HCT116 (cell line): ENCODE measurements at regions not wholly inside any gene's neighbourhood (a gene's known extent, or its start where the extent isn't known, plus 50 kb on each side); places are given as distances from the start of the nearest gene placed in this dataset.

Experiments
- ATAC-seq: fragments of 200-7000 bp; cut with Tn5 transposase; 2 replicates; pipeline ENCODE4 v1.9.1; 2020; ENCODE audit warnings: mild to moderate bottlenecking, moderate library complexity
- BruUV-seq: library from RNA; stranded (reverse); fragments of 400-500 nt; replicated peaks from 2 replicates; lab custom pipeline; 2021; lab: Mats Ljungman, UMichigan
- CTCF ChIA-PET: fragments of 300-600 bp; sonication (Branson Sonifier 250); formaldehyde crosslinking; loops from one replicate; lab custom pipeline; 2021; ENCODE audit warnings: antibody characterized with exemption; lab: Charles Lee
- POLR2A ChIA-PET: fragments of 300-600, 350-600 bp; sonication (Branson Sonifier 250); formaldehyde crosslinking; loops from one replicate; lab custom pipeline; 2021; ENCODE audit warnings: antibody characterized with exemption; lab: Charles Lee
- RAD21 ChIA-PET, 2 experiments: fragments of 300-600 bp; sonication (Branson Sonifier 250); formaldehyde crosslinking; loops; one replicate each; lab custom pipeline; 2023; ENCODE audit warnings: low total read pairs in 2 of 2; ENCODE audit not compliant: uncharacterized antibody in 2 of 2, unreplicated experiment in 2 of 2, low non-redundant PET in 1 of 2; lab: Charles Lee
- DNase-seq: peaks from one replicate; pipeline ENCODE4 v3.0.0-alpha.2; 2010; ENCODE audit warnings: low read depth, low spot score
- H2AFZ ChIP-seq: fragments of 200-600 bp; shearing (Covaris generic), sonication (generic); 2 replicates; pipeline ENCODE4 v1.6.1; 2017; ENCODE audit warnings: low read depth, mixed run types, mixed read lengths, antibody characterized with exemption, low read length; ENCODE audit not compliant: poor library complexity, severe bottlenecking
- H3K27ac ChIP-seq: 2 replicates; pipeline ENCODE4 v1.5.1; 2012; ENCODE audit warnings: low read depth, low read length
- H3K27me3 ChIP-seq: fragments of 200-600 bp; sonication (generic); 2 replicates; pipeline ENCODE4 v1.6.1; 2016; ENCODE audit warnings: mixed run types, low read length, mixed read lengths; ENCODE audit not compliant: insufficient read depth
- H3K36me3 ChIP-seq, 2 experiments: fragments of 200-500 bp in 1 of 2; fragments of 200-600 bp in 1 of 2; sonication (Bioruptor generic) in 1 of 2; sonication (generic) in 1 of 2; 2 replicates each; pipeline versions ENCODE4 v1.5.1 to v1.6.1; 2014 to 2016; ENCODE audit warnings: low read length in 2 of 2, inconsistent platforms in 1 of 2, mixed read lengths in 1 of 2, mixed run types in 1 of 2; ENCODE audit not compliant: insufficient read depth in 2 of 2, control insufficient read depth in 1 of 2
- H3K4me1 ChIP-seq, 2 experiments: fragments of 200-600 bp in 1 of 2; sonication (generic) in 1 of 2; 2 replicates each; pipeline versions ENCODE4 v1.5.1 to v1.6.1; 2012 to 2017; ENCODE audit warnings: low read length in 2 of 2, inconsistent platforms in 1 of 2, mild to moderate bottlenecking in 1 of 2, mixed read lengths in 1 of 2, mixed run types in 1 of 2, moderate library complexity in 1 of 2; ENCODE audit not compliant: insufficient read depth in 2 of 2, control insufficient read depth in 1 of 2
- H3K4me2 ChIP-seq: fragments of 200-600 bp; sonication (generic); 2 replicates; pipeline ENCODE4 v1.6.1; 2017; ENCODE audit warnings: mixed run types, low read length, mixed read lengths
- H3K4me3 ChIP-seq, 2 experiments: fragments of 200-600 bp in 1 of 2; sonication (generic) in 1 of 2; replicated peaks in 1 of 2; 2 replicates each; pipeline ENCODE4 v1.5.1; 2011 to 2016; ENCODE audit warnings: low read length in 2 of 2, control low read depth in 1 of 2, low read depth in 1 of 2, mild to moderate bottlenecking in 1 of 2, mixed read lengths in 1 of 2, mixed run types in 1 of 2
- H3K79me2 ChIP-seq: fragments of 200-600 bp; sonication (generic); 2 replicates; pipeline ENCODE4 v1.6.1; 2017; ENCODE audit warnings: mild to moderate bottlenecking, mixed run types, low read length, moderate library complexity, mixed read lengths; ENCODE audit not compliant: insufficient read depth
- H3K9ac ChIP-seq: fragments of 200-600 bp; sonication (generic); 2 replicates; pipeline ENCODE4 v1.6.1; 2016; ENCODE audit warnings: low read length, mixed read lengths
- H3K9me2 ChIP-seq: fragments of 200-600 bp; sonication (generic), shearing (Covaris generic); 2 replicates; pipeline ENCODE4 v1.6.1; 2017; ENCODE audit warnings: mixed run types, mild to moderate bottlenecking, moderate library complexity; ENCODE audit not compliant: insufficient read depth
- H3K9me3 ChIP-seq, 2 experiments: fragments of 200-500 bp in 1 of 2; fragments of 200-600 bp in 1 of 2; sonication (Bioruptor generic) in 1 of 2; sonication (generic) in 1 of 2; 2 replicates each; pipeline ENCODE4 v1.6.1; 2014 to 2017; ENCODE audit warnings: low read length in 2 of 2, mixed read lengths in 2 of 2, inconsistent platforms in 1 of 2, low read depth in 1 of 2, mild to moderate bottlenecking in 1 of 2, mixed run types in 1 of 2, moderate library complexity in 1 of 2; ENCODE audit not compliant: control insufficient read depth in 1 of 2, insufficient read depth in 1 of 2
- H4K20me1 ChIP-seq: fragments of 200-600 bp; sonication (generic), shearing (Covaris generic); 2 replicates; pipeline ENCODE4 v1.6.1; 2017; ENCODE audit warnings: mixed run types, mild to moderate bottlenecking, moderate library complexity; ENCODE audit not compliant: insufficient read depth
- CBX3 ChIP-seq: IDR thresholded peaks from 2 replicates; pipeline ENCODE4 v1.6.1; 2012; ENCODE audit warnings: low read depth
- EZH2phosphoT487 ChIP-seq: fragments of 200-600 bp; IDR thresholded peaks from 2 replicates; pipeline ENCODE4 v1.6.1; 2018; ENCODE audit warnings: antibody characterized with exemption, borderline replicate concordance
- POLR2AphosphoS5 ChIP-seq: IDR thresholded peaks from 2 replicates; pipeline ENCODE4 v1.6.1; 2011; ENCODE audit warnings: mild to moderate bottlenecking, low read depth, low read length, moderate library complexity
- RAD21 ChIP-seq: IDR thresholded peaks from 2 replicates; pipeline ENCODE4 v1.6.1; 2012; ENCODE audit warnings: low read depth, mild to moderate bottlenecking
- REST ChIP-seq: IDR thresholded peaks from 2 replicates; pipeline ENCODE4 v1.6.1; 2012; ENCODE audit warnings: low read depth
- SIN3A ChIP-seq: IDR thresholded peaks from 2 replicates; pipeline ENCODE4 v1.6.1; 2012; ENCODE audit warnings: low read depth
- SP1 ChIP-seq: IDR thresholded peaks from 2 replicates; pipeline ENCODE4 v1.6.1; 2012; ENCODE audit warnings: low read depth
- SRF ChIP-seq: IDR thresholded peaks from 2 replicates; pipeline ENCODE4 v1.6.1; 2012; ENCODE audit warnings: low read depth
- TCF7L2 ChIP-seq: IDR thresholded peaks from 2 replicates; pipeline ENCODE4 v1.7.0; 2011; ENCODE audit warnings: borderline replicate concordance, inconsistent platforms; ENCODE audit not compliant: insufficient read depth, insufficient read length; ENCODE audit errors: extremely low read depth
- ZNF274 ChIP-seq: fragments of 200-500 bp; sonication (Bioruptor generic); IDR thresholded peaks from 2 replicates; pipeline ENCODE4 v1.6.1; 2014; ENCODE audit warnings: mild to moderate bottlenecking, low read depth, low read length, inconsistent platforms
- intact Hi-C: fragments of 100-400 bp; cut with micrococcal nuclease; formaldehyde crosslinking; loops from 2 replicates; pipeline ENCODE4 v1.10.0; 2022
- TF ChIP-seq, protein P1 (sequence below): IDR thresholded peaks from 2 replicates; pipeline ENCODE4 v1.6.1; 2012
- TF ChIP-seq, protein P2 (sequence below): IDR thresholded peaks from 2 replicates; pipeline ENCODE4 v1.6.1; 2012

DNA sequence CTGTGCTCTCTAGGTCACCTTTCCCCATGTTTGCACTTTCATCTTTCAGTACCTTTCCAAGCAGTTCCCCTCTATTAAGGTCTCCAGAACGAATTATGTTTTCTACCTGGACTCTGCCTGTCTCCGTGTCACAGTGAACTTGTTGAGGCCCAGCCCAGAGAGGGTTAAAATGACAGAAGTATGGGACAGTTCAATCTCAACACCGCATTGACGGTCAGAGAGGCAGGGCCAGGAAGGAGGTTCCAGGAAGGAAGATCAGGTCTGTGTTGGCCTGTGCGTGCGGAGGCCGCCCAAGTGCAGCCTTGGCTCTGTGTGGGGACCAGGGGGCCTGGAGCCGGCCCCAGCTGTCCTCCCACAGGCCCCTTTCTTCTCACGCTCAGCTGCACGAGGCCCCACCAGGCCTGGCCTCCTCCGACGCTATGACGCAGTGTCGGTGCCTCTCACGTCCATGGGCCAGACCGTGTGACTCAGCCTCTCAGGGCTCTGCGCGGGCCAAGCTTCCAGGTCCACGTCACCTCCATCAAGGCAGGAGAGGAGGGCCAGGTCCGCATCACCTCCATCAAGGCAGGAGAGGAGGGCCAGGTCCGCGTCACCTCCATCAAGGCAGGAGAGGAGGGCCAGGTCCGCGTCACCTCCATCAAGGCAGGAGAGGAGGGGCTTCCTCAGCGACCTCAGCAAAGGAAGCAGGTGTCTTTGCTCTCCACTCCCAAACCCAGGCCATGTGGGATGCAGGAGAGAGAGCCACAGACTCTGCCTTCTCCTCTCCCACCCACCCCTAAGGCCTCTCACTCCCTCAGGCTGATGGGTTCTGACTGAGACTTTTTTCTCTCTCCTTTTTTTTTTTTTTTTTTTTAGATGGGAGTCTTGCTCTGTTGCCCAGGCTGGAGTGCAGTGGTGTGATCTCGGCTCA lies 83.1 kb downstream of the CPN2 start:
- no peak for ATAC-seq
- H3K27ac ChIP-seq: no peak overlapping the region
- intact Hi-C loops: loop anchor here (5.0 kb wide), 1 partner anchor 131 kb away; the partner anchor contains the start of gene HES1
- RAD21 ChIA-PET: no interaction called here
- no peak for TF ChIP-seq SIN3A
- TF ChIP-seq TCF7L2: peak; percentile 7
- TF ChIP-seq, all 23 proteins: peak for 1
- Histone ChIP-seq H3K9me2 (no peaks in the 10 kb centered on the region), H3K4me1 (peaks cover 49 to 55% of the 10 kb centered on the region in 2 experiments), H3K4me2 (no peak overlapping the region), H2AFZ (no peak overlapping the region), H3K9me3 (no peaks in the 10 kb centered on the region), H3K27me3 (no peaks in the 10 kb centered on the region), H3K4me3 (no peak overlapping the region), H4K20me1 (no peaks in the 10 kb centered on the region), H3K9ac (no peak overlapping the region), H3K79me2 (no peaks in the 10 kb centered on the region), H3K36me3 (no peaks in the 10 kb centered on the region)
- no peak for DNase-seq
- ChIA-PET POLR2A (no interaction called here), CTCF (no interaction called here)
- BruUV-seq: no TSS peak

DNA sequence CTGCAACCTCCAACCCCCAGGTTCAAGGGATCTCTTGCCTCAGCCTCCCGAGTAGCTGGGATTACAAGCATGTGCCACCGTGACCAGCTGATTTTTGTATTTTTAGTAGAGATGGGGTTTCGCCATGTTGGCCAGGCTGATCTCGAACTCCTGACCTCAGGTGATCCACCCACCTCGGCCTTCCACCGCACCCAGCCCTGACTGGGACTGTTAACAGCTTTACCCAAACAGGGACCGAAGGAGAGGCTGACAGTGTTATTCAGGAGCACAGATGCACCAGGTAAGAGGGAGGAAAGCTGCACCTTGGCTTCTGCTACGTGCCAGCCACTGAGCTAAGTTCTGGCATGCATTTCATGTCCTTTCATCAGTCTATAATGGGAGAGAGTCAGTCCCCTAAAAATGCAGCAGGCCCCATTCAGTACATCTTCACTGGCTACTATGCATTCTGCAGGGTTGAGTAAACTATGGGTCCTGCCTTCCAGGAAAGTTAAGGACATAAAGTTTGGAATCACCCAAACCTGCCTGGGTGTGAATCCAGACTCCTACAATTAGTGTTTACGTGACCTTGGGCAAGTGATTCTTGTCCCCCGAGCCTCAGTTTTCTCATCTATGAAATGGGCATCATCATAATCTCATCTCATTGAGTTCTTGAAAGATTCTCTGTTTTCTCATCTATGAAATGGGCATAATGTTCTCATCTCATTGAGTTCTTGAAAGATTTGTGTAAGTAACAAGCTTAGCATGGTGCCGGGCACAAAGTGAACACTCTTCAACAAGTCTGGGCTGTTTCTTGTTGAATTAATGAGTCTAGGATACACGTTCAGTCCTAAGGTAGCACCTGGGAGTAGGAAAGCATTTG lies 82.2 kb downstream of the CPN2 start:
- Histone ChIP-seq H3K27ac (peak overlapping the region; percentile 74), H3K27me3 (no peaks in the 10 kb centered on the region), H2AFZ (no peak overlapping the region), H3K9me3 (no peaks in the 10 kb centered on the region), H3K9ac (peak overlapping the region; percentile 53), H4K20me1 (no peaks in the 10 kb centered on the region), H3K4me1 (peaks cover 55 to 62% of the 10 kb centered on the region in 2 experiments), H3K36me3 (no peaks in the 10 kb centered on the region), H3K4me2 (peak overlapping the region; percentile 76), H3K79me2 (no peaks in the 10 kb centered on the region), H3K4me3 (peak overlapping the region in 1 of 2 experiments; percentile 48), H3K9me2 (no peaks in the 10 kb centered on the region)
- ATAC-seq (no peak), DNase-seq (no peak)
- TF ChIP-seq SP1: no peak
- TF ChIP-seq REST: no peak
- no peak for TF ChIP-seq SRF
- no peak for TF ChIP-seq CBX3
- no peak for TF ChIP-seq POLR2AphosphoS5
- no peak for TF ChIP-seq ZNF274
- TF ChIP-seq, protein P1, sequence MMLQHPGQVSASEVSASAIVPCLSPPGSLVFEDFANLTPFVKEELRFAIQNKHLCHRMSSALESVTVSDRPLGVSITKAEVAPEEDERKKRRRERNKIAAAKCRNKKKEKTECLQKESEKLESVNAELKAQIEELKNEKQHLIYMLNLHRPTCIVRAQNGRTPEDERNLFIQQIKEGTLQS: no peak
- TF ChIP-seq, protein P2, sequence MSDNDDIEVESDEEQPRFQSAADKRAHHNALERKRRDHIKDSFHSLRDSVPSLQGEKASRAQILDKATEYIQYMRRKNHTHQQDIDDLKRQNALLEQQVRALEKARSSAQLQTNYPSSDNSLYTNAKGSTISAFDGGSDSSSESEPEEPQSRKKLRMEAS: no peak
- no peak for TF ChIP-seq SIN3A
- TF ChIP-seq EZH2phosphoT487: no peak
- TF ChIP-seq RAD21: no peak
- CTCF ChIA-PET: interaction anchor here (1.2 to 3.3 kb wide), 3 partner anchors 8 to 488 kb away, joined by 3 to 15 read pairs (median 12); no protein-coding TSS in a partner anchor
- no TSS peak for BruUV-seq
- intact Hi-C loops: loop anchor here (5.0 kb wide), 1 partner anchor 132 kb away; the partner anchor contains the start of gene HES1
- RAD21 ChIA-PET: interaction anchor here in 1 of 2 experiments (0.8 kb wide), 1 partner anchor 55 kb away, joined by 4 read pairs; no protein-coding TSS in a partner anchor
- POLR2A ChIA-PET: no interaction called here
